ENCODE measurements at regions not wholly inside any gene's neighbourhood (a gene's known extent, or its start where the extent isn't known, plus 50 kb on each side); places are given as distances from the start of the nearest gene placed in this dataset.

DNA sequence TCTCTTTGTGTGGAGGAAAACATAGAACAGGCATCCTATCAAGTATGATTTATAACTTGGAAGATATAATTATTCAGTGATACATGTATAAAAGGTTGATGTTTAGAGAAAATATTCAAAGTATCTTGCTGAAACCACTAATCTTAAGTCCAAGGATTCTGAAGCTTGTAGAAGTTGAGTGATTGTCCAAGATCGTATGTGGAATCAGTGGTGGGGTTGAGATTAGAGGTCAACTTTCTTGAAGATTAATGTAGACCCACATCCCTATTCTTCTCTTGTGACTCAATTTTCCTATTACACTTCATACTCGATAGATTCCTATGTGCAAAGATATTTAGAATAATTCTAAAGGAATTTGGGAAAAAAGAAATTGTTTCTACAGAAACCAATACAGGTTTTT, 1565.9 kb upstream of the ACVR2A start:
- Histone ChIP-seq H3K27me3 (ENCODE audit: insufficient read depth, poor library complexity, severe bottlenecking) (no peaks in the 10 kb centered on the region), H3K27ac (replicated peaks) (no peak overlapping the region), H3K4me3 (replicated peaks; ENCODE audit: insufficient read depth, low read length) (no peak overlapping the region)
- TF ChIP-seq POLR2AphosphoS5 (IDR thresholded peaks at IDR 0.05; ENCODE audit: low read depth): no peak
- no peak for TF ChIP-seq CTCF (IDR thresholded peaks at IDR 0.05; ENCODE audit: insufficient read depth, low read length)
- no peak for TF ChIP-seq REST (IDR thresholded peaks at IDR 0.05; ENCODE audit: insufficient replicate concordance, low read depth)
- no peak for TF ChIP-seq SPI1 (IDR thresholded peaks at IDR 0.05; ENCODE audit: borderline replicate concordance, low read depth)
- no peak for DNase-seq (ENCODE audit: low read depth in 1 of 2, low spot score in 1 of 2)

DNA sequence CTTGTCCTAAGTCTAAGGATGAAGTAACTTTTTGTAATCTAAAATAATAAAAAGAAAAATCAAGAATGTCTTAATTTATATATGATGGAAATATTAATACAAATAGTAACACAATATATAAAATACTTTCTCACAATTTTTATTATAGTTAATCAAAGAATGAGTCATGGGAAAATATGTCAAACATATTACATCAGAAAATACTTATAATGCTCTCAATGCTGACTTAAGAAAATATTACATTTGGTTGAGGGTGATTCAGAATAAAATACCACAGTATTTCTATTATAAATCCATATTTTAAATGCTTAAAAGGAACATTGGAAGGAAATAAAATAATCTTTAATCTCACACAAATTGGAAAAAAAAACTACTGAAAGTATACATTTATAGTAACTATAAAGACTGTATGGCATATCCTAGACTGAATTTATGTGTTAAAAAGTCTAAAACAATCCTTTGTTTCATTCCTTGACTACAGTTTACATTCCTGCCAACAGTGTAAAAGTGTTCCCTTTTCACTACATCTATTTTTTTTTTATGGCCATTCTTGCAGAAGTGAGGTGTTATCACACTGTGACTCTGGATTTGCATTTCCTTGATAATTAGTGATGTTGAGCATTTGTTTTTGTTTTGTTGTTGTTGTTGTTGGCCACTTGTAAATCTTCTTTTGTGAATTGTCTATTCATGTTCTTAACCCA, 1573.5 kb upstream of the ACVR2A start:
- Histone ChIP-seq H3K27me3 (ENCODE audit: insufficient read depth, poor library complexity, severe bottlenecking) (no peaks in the 10 kb centered on the region), H3K27ac (replicated peaks) (no peak overlapping the region)
- no peak for DNase-seq (ENCODE audit: low read depth in 1 of 2, low spot score in 1 of 2)

More for the DNA sequence above, 1573.5 kb upstream of the ACVR2A start:
- TF ChIP-seq POLR2AphosphoS5 (IDR thresholded peaks at IDR 0.05; ENCODE audit: low read depth) (no peak), GABPA (IDR thresholded peaks at IDR 0.05; ENCODE audit: low read depth) (no peak), SPI1 (IDR thresholded peaks at IDR 0.05; ENCODE audit: borderline replicate concordance, low read depth) (no peak), REST (IDR thresholded peaks at IDR 0.05; ENCODE audit: insufficient replicate concordance, low read depth) (no peak), CTCF (IDR thresholded peaks at IDR 0.05; ENCODE audit: insufficient read depth, low read length) (no peak)
- no peak overlapping the region for H3K4me3 ChIP-seq (replicated peaks; ENCODE audit: insufficient read depth, low read length)

Measured in HL-60 (cell line).